Glutamatergic neuron (in vitro differentiated cells): ENCODE measurements at regions not wholly inside any gene's neighbourhood (a gene's known extent, or its start where the extent isn't known, plus 50 kb on each side); places are given as distances from the start of the nearest gene placed in this dataset.
A peak's percentile ranks its signal among the peaks of the same experiment; 100 is the strongest.
"Not testable (repeated sequence)": the region's sequence is repeated elsewhere in the genome, so short reads cannot be mapped to it uniquely, and the experiment has no call there.

Source experiments
- DNase-seq: peaks from one replicate; pipeline ENCODE4 v3.0.0; 2022
- H3K27ac Mint-ChIP-seq: one replicate; pipeline ENCODE4 v1.8.0; 2020; ENCODE audit warnings: mild to moderate bottlenecking, mixed read lengths, inconsistent platforms; ENCODE audit not compliant: unreplicated experiment
- H3K27me3 Mint-ChIP-seq: one replicate; pipeline ENCODE4 v1.8.0; 2020; ENCODE audit warnings: mild to moderate bottlenecking, moderate library complexity, mixed read lengths, inconsistent platforms; ENCODE audit not compliant: unreplicated experiment
- H3K36me3 Mint-ChIP-seq: one replicate; pipeline ENCODE4 v1.8.0; 2020; ENCODE audit warnings: mild to moderate bottlenecking, mixed read lengths, inconsistent platforms; ENCODE audit not compliant: unreplicated experiment
- H3K4me1 Mint-ChIP-seq: one replicate; pipeline ENCODE4 v1.8.0; 2020; ENCODE audit warnings: mild to moderate bottlenecking, low read depth, mixed read lengths, inconsistent platforms; ENCODE audit not compliant: unreplicated experiment
- H3K4me3 Mint-ChIP-seq: one replicate; pipeline ENCODE4 v1.8.0; 2020; ENCODE audit warnings: mild to moderate bottlenecking, mixed read lengths, inconsistent platforms; ENCODE audit not compliant: unreplicated experiment
- H3K9me3 Mint-ChIP-seq: one replicate; pipeline ENCODE4 v1.8.0; 2020; ENCODE audit warnings: mild to moderate bottlenecking, moderate library complexity, mixed read lengths, inconsistent platforms; ENCODE audit not compliant: unreplicated experiment
- TF ChIP-seq, protein P1 (sequence below): fragments of 200-600 bp; sonication (generic); IDR thresholded peaks from one replicate; pipeline ENCODE4 v1.5.0; 2021; ENCODE audit not compliant: partially characterized antibody, unreplicated experiment

DNA sequence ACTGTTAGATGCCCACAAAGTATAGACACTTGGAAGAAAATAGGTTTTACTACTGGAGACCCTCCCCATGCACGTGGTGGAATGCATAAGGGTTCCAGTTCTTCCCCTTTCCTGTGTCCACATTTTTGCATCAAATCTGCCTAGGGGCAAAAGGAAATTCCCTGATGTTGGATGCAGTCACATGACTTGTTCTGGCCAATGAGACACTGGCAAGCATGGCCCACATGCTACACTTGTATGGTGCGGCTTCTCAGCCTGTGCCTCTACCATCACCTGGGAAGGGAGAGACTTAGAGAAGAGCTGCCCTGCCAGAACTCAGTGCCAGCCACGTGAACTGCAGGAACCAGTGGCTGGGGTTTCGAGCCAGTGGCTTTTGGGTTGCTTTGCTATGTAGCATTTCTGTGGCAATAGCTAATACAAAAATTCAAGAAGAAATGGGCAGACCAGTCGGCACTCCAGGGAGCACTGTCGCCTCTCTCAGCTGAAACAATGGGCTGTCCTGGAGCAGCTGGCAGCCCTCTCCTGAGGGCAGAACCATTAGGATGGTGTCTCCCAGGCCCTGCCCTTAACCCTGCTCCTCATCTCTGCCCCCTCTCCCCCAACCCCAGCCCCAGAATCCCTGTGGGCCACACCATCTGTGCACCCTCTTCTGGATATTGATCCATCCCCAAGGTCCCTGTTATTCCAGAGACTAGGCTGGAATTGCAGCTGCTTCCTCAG lies 634.0 kb downstream of the UQCRFS1 start:
- H3K9me3 Mint-ChIP-seq: peaks cover 14% of the 10 kb centered on the region
- DNase-seq: peak; percentile 53
- no peaks in the 10 kb centered on the region for H3K36me3 Mint-ChIP-seq
- H3K27ac Mint-ChIP-seq: peak overlapping the region; percentile 5
- peaks cover 8% of the 10 kb centered on the region for H3K27me3 Mint-ChIP-seq
- no peak overlapping the region for H3K4me3 Mint-ChIP-seq
- H3K4me1 Mint-ChIP-seq: peaks cover 30% of the 10 kb centered on the region
- TF ChIP-seq, protein P1, sequence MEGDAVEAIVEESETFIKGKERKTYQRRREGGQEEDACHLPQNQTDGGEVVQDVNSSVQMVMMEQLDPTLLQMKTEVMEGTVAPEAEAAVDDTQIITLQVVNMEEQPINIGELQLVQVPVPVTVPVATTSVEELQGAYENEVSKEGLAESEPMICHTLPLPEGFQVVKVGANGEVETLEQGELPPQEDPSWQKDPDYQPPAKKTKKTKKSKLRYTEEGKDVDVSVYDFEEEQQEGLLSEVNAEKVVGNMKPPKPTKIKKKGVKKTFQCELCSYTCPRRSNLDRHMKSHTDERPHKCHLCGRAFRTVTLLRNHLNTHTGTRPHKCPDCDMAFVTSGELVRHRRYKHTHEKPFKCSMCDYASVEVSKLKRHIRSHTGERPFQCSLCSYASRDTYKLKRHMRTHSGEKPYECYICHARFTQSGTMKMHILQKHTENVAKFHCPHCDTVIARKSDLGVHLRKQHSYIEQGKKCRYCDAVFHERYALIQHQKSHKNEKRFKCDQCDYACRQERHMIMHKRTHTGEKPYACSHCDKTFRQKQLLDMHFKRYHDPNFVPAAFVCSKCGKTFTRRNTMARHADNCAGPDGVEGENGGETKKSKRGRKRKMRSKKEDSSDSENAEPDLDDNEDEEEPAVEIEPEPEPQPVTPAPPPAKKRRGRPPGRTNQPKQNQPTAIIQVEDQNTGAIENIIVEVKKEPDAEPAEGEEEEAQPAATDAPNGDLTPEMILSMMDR: no peak

DNA sequence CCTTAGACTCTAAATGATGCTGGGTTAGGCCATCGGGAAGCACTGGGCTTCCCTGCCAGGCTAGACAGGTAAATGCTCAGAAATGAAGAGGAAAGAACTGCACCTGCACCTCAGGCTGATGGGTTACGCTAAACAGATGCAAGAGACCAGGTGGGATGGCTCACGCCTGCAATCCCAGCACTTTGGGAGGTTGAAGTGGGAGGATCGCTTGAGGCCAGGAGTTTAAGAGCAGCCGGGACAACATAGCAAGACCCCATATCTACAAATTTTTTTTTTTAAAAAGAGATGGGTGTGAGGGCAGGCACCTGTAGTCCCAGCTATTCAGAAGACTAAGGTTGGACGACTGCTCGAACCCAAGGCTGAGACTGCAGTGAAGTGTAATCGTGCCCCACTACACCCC lies 634.7 kb downstream of the UQCRFS1 start:
- H3K27me3 Mint-ChIP-seq: peaks cover 8% of the 10 kb centered on the region
- TF ChIP-seq, protein P1: no peak

DNA sequence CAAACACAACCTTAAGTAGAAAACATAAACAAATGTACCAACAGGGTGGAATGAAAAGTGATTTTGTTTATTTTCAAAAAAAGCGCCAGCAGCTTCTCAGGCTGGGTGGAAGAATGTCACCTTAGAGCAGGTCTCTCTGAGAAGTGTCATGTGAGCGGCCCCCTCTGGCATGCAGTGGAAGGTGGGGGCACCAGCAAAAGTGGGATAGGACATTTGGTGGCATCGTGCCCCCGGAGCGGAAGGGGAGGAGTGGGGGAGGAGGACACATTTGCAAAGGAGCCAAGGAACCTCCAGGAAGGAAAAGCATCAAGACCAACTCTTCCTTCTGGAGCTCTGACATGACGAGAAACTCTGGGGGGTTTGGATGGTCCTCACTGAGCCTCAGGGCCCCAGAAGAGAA lies 635.3 kb downstream of the UQCRFS1 start:
- Mint-ChIP-seq H3K9me3 (peaks cover 14% of the 10 kb centered on the region), H3K4me3 (no peak overlapping the region), H3K4me1 (peaks cover 18% of the 10 kb centered on the region), H3K27ac (peak overlapping the region; percentile 66), H3K36me3 (no peaks in the 10 kb centered on the region), H3K27me3 (peaks cover 8% of the 10 kb centered on the region)
- TF ChIP-seq, protein P1: no peak
- DNase-seq: no peak

More for the DNA sequence above, 634.7 kb downstream of the UQCRFS1 start:
- Mint-ChIP-seq H3K36me3 (no peaks in the 10 kb centered on the region), H3K4me3 (no peak overlapping the region), H3K4me1 (peaks cover 23% of the 10 kb centered on the region), H3K27ac (peak overlapping the region; percentile 62), H3K9me3 (peaks cover 14% of the 10 kb centered on the region)
- DNase-seq: no peak

DNA sequence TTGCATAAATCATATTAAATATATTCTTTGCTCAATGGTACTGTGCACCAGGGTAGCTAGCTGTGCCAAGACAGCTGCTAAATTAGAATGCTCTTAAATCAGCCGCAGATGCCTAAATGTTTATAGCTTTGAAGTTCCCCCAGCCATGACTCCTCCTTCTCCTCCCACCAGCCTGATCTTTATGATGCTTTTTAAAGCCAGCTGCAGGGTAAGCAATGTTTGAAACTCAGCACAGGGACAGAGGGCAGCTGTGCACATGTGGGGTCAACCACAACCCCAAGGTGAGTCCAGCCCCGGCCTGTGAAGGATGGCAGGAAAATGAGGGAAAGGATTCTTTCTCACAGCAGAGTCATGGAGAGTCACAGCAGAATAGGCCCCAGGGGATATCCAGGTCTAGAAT lies 635.7 kb downstream of the UQCRFS1 start:
- H3K27me3 Mint-ChIP-seq: peaks cover 8% of the 10 kb centered on the region

DNA sequence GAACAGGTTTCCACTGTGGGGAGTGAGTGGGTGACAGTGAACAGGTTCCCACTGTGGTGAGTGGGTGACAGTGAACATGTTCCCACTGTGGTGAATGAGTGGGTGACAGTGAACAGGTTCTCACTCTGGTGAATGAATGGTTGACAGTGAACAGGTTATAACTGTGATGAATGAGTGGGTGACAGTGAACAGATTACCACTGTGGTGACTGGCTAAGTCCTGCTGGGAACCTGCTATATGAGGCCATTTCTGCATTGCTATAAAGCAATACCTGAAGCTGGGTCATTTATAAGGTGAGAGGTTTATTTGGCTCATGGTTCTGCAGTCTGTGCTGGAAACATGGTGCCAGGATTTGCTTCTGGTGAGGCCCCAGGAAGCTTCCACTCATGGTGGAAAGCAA lies 637.1 kb downstream of the UQCRFS1 start:
- H3K4me3 Mint-ChIP-seq: no peak overlapping the region
- peaks cover 13% of the 10 kb centered on the region for H3K9me3 Mint-ChIP-seq
- peaks cover 18% of the 10 kb centered on the region for H3K4me1 Mint-ChIP-seq
- H3K27ac Mint-ChIP-seq: no peak overlapping the region
- H3K27me3 Mint-ChIP-seq: peaks cover 8% of the 10 kb centered on the region
- TF ChIP-seq, protein P1: no peak
- H3K36me3 Mint-ChIP-seq: no peaks in the 10 kb centered on the region
- DNase-seq: no peak

More for the DNA sequence above, 635.7 kb downstream of the UQCRFS1 start:
- peaks cover 18% of the 10 kb centered on the region for H3K4me1 Mint-ChIP-seq
- H3K4me3 Mint-ChIP-seq: no peak overlapping the region
- TF ChIP-seq, protein P1: no peak
- no peaks in the 10 kb centered on the region for H3K36me3 Mint-ChIP-seq
- H3K9me3 Mint-ChIP-seq: peaks cover 13% of the 10 kb centered on the region
- DNase-seq: no peak
- H3K27ac Mint-ChIP-seq: peak overlapping the region; percentile 66

DNA sequence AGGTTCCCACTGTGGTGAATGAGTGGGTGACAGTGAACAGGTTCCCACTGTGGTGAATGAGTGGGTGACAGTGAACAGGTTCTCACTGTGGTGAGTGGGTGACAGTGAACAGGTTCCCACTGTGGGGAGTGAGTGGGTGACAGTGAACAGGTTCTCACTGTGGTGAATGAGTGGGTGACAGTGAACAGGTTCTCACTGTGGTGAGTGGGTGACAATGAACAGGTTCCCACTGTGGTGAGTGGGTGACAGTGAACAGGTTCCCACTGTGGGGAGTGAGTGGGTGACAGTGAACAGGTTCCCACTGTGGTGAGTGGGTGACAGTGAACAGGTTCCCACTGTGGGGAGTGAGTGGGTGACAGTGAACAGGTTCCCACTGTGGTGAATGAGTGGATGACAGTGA lies 637.6 kb downstream of the UQCRFS1 start:
- not testable (repeated sequence) for H3K27ac Mint-ChIP-seq, H3K27me3 Mint-ChIP-seq, H3K36me3 Mint-ChIP-seq, H3K4me3 Mint-ChIP-seq, DNase-seq
- H3K9me3 Mint-ChIP-seq: peaks cover 10% of the 10 kb centered on the region
- H3K4me1 Mint-ChIP-seq: peaks cover 13% of the 10 kb centered on the region
